HL-60 (cell line): ENCODE measurements at regions not wholly inside any gene's neighbourhood (a gene's known extent, or its start where the extent isn't known, plus 50 kb on each side); places are given as distances from the start of the nearest gene placed in this dataset.

Experiments used
- DNase-seq, 2 experiments: peaks; one replicate each; pipeline ENCODE4 v3.0.0-alpha.2; 2010 to 2020; ENCODE audit warnings: low read depth in 1 of 2, low spot score in 1 of 2
- H3K27ac ChIP-seq: fragments of 250-450 bp; sonication (Bioruptor Pico); replicated peaks from 2 replicates; pipeline ENCODE4 v1.5.1; 2020; ENCODE audit warnings: mild to moderate bottlenecking, moderate library complexity
- H3K27me3 ChIP-seq: fragments of 250-450 bp; sonication (Bioruptor Pico); 2 replicates; pipeline ENCODE4 v1.5.1; 2021; ENCODE audit warnings: mild to moderate bottlenecking, moderate library complexity; ENCODE audit not compliant: insufficient read depth, poor library complexity, severe bottlenecking
- H3K4me3 ChIP-seq: replicated peaks from 2 replicates; pipeline ENCODE4 v1.5.1; 2011; ENCODE audit warnings: mild to moderate bottlenecking, control low read depth, low read length; ENCODE audit not compliant: insufficient read depth
- GABPA ChIP-seq: IDR thresholded peaks from 2 replicates; pipeline ENCODE4 v1.6.1; 2012; ENCODE audit warnings: low read depth
- POLR2AphosphoS5 ChIP-seq: IDR thresholded peaks from 2 replicates; pipeline ENCODE4 v1.6.1; 2012; ENCODE audit warnings: low read depth
- REST ChIP-seq: IDR thresholded peaks from 2 replicates; pipeline ENCODE4 v1.6.1; 2012; ENCODE audit warnings: low read depth; ENCODE audit not compliant: insufficient replicate concordance
- SPI1 ChIP-seq: IDR thresholded peaks from 2 replicates; pipeline ENCODE4 v1.6.1; 2012; ENCODE audit warnings: low read depth, mild to moderate bottlenecking, borderline replicate concordance
- TF ChIP-seq, protein P1 (sequence below): IDR thresholded peaks from one replicate; pipeline ENCODE4 v1.5.1; 2011; ENCODE audit warnings: low read length, control low read depth, inconsistent platforms; ENCODE audit not compliant: insufficient read depth

GRCh38 chr12:90295858-90296257, 587.2 kb upstream of the ATP2B1 start:
- no peak overlapping the region for H3K4me3 ChIP-seq
- H3K27ac ChIP-seq: no peak overlapping the region
- DNase-seq: no peak
- TF ChIP-seq, protein P1, sequence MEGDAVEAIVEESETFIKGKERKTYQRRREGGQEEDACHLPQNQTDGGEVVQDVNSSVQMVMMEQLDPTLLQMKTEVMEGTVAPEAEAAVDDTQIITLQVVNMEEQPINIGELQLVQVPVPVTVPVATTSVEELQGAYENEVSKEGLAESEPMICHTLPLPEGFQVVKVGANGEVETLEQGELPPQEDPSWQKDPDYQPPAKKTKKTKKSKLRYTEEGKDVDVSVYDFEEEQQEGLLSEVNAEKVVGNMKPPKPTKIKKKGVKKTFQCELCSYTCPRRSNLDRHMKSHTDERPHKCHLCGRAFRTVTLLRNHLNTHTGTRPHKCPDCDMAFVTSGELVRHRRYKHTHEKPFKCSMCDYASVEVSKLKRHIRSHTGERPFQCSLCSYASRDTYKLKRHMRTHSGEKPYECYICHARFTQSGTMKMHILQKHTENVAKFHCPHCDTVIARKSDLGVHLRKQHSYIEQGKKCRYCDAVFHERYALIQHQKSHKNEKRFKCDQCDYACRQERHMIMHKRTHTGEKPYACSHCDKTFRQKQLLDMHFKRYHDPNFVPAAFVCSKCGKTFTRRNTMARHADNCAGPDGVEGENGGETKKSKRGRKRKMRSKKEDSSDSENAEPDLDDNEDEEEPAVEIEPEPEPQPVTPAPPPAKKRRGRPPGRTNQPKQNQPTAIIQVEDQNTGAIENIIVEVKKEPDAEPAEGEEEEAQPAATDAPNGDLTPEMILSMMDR: no peak
- TF ChIP-seq REST (no peak), SPI1 (no peak), POLR2AphosphoS5 (no peak)
- H3K27me3 ChIP-seq: no peaks in the 10 kb centered on the region

DNA sequence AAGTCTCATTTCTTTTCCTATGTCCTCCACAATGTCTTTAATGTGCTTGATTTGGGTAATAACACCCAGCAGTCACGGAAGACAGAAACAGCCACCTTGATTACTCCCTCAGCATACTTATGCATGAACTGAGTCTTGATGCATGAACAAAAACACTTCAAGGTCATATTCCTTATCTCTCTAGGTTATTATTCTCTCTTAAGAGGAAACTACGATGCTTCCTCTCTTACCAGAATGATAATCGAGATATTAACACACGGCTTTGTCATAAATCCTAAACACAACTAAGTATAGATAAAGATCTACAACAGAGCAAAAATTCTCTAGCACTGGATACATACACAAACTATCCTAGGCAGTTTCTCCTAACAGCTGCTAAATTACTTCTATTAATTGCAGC, 583.5 kb upstream of the ATP2B1 start:
- Histone ChIP-seq H3K27ac (no peak overlapping the region), H3K27me3 (no peaks in the 10 kb centered on the region), H3K4me3 (no peak overlapping the region)
- TF ChIP-seq GABPA (no peak), SPI1 (no peak), REST (no peak), POLR2AphosphoS5 (no peak)
- TF ChIP-seq, protein P1: no peak
- DNase-seq: no peak

- TF ChIP-seq POLR2AphosphoS5: no peak
- no peak for TF ChIP-seq SPI1
- TF ChIP-seq, protein P1: no peak
- TF ChIP-seq GABPA: no peak
- no peak for TF ChIP-seq REST
- no peaks in the 10 kb centered on the region for H3K27me3 ChIP-seq
- no peak overlapping the region for H3K27ac ChIP-seq
- no peak for DNase-seq
- no peak overlapping the region for H3K4me3 ChIP-seq
Measured at GRCh38 chr12:90290980-90291975, 582.6 kb upstream of the ATP2B1 start.
